ENCODE measurements at regions not wholly inside any gene's neighbourhood (a gene's known extent, or its start where the extent isn't known, plus 50 kb on each side); places are given as distances from the start of the nearest gene placed in this dataset.

DNA sequence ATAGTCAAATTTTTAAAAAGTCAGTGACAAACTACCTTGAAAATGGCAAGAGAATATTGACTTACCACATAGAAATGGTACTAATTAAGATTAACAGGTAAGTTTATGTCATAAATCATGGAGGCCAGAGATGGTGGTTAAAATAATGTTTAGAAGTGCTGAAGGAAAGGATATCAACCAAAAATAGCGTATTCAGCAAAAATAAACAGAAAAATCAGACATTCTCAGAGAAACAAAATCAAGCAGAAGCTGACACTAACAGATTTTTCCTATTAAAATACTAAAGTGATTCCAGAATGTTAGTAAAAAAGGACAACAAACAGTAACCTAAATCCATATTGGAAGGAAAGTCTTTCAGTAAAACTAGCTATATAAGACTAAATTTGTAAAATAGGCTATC is 959.9 kb upstream of the CDH10 start:
- TF ChIP-seq, protein P1, sequence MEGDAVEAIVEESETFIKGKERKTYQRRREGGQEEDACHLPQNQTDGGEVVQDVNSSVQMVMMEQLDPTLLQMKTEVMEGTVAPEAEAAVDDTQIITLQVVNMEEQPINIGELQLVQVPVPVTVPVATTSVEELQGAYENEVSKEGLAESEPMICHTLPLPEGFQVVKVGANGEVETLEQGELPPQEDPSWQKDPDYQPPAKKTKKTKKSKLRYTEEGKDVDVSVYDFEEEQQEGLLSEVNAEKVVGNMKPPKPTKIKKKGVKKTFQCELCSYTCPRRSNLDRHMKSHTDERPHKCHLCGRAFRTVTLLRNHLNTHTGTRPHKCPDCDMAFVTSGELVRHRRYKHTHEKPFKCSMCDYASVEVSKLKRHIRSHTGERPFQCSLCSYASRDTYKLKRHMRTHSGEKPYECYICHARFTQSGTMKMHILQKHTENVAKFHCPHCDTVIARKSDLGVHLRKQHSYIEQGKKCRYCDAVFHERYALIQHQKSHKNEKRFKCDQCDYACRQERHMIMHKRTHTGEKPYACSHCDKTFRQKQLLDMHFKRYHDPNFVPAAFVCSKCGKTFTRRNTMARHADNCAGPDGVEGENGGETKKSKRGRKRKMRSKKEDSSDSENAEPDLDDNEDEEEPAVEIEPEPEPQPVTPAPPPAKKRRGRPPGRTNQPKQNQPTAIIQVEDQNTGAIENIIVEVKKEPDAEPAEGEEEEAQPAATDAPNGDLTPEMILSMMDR (IDR thresholded peaks at IDR 0.05) = no peak
- H3K36me3 ChIP-seq (ENCODE audit: insufficient read depth, low read length) = no peaks in the 10 kb centered on the region
- no peak overlapping the region for H3K4me3 ChIP-seq (ENCODE audit: low read length)
- peaks cover 18% of the 10 kb centered on the region for H3K9me3 Mint-ChIP-seq
- no peak overlapping the region for H3K27ac ChIP-seq (ENCODE audit: low read depth in 1 of 2, low read length in 2 of 2)
- H3K27me3 ChIP-seq (ENCODE audit: control insufficient read depth in 1 of 2, insufficient read depth in 2 of 2, low read length in 2 of 2) = no peaks in the 10 kb centered on the region
- no peaks in the 10 kb centered on the region for H3K4me1 Mint-ChIP-seq (ENCODE audit: low read depth)
- POLR2A ChIA-PET = no interaction called here
- CTCF ChIA-PET = no interaction called here
- DNase-seq (no peak), ATAC-seq (ENCODE audit: poor library complexity) (no peak)
- no peaks in the 10 kb centered on the region for H3K4me1 ChIP-seq (ENCODE audit: insufficient read depth, low read length)
- intact Hi-C loops (cut with DNase I, micrococcal nuclease) = no loop called here
- no peaks in the 10 kb centered on the region for H3K36me3 Mint-ChIP-seq (ENCODE audit: low read depth)
- H3K27me3 Mint-ChIP-seq = no peaks in the 10 kb centered on the region
- peaks cover 6 to 12% of the 10 kb centered on the region in 2 experiments for H3K9me3 ChIP-seq (ENCODE audit: control insufficient read depth in 1 of 2, insufficient read depth in 1 of 2, low read length in 2 of 2)
- no peak overlapping the region for H3K4me3 Mint-ChIP-seq
- no peak overlapping the region for H3K27ac Mint-ChIP-seq

GRCh38 chr5:25579111-25579510 is 934.3 kb upstream of the CDH10 start:
- Mint-ChIP-seq H3K27me3 (no peaks in the 10 kb centered on the region), H3K4me3 (no peak overlapping the region), H3K4me1 (ENCODE audit: low read depth) (no peaks in the 10 kb centered on the region), H3K27ac (no peak overlapping the region), H3K9me3 (peaks cover 4% of the 10 kb centered on the region), H3K36me3 (ENCODE audit: low read depth) (no peaks in the 10 kb centered on the region)
- ChIA-PET CTCF (no interaction called here), POLR2A (no interaction called here)
- TF ChIP-seq, protein P1 (IDR thresholded peaks at IDR 0.05) = no peak
- Histone ChIP-seq H3K27ac (ENCODE audit: low read depth in 1 of 2, low read length in 2 of 2) (no peak overlapping the region), H3K36me3 (ENCODE audit: insufficient read depth, low read length) (no peaks in the 10 kb centered on the region), H3K9me3 (ENCODE audit: control insufficient read depth in 1 of 2, insufficient read depth in 1 of 2, low read length in 2 of 2) (peaks cover 0 to 5% of the 10 kb centered on the region in 2 experiments), H3K4me3 (ENCODE audit: low read length) (no peak overlapping the region), H3K4me1 (ENCODE audit: insufficient read depth, low read length) (no peaks in the 10 kb centered on the region), H3K27me3 (ENCODE audit: control insufficient read depth in 1 of 2, insufficient read depth in 2 of 2, low read length in 2 of 2) (no peaks in the 10 kb centered on the region)
- DNase-seq = no peak
- no peak for ATAC-seq (ENCODE audit: poor library complexity)
- intact Hi-C loops (cut with DNase I, micrococcal nuclease) = no loop called here

DNA sequence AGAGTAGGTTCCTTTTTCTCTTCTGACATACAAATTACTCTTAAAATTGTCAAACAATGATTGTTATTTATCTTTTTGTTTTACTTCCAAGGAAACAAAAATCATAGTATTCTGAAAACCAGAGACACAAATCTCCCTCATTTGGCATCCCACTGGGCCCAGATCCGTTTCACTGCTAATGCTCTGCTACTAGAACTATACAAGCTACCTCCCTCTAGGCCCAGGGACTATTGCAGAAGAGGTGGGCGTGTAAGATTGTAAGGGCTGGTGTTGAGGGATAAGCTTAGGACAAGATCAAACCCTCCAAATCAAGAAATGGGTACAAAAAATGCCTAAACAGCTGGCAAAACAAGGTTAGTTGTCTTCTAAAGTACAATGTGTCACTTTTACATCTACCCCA is 928.9 kb upstream of the CDH10 start:
- ATAC-seq (ENCODE audit: poor library complexity) (no peak), DNase-seq (no peak)
- Histone ChIP-seq H3K27ac (ENCODE audit: low read depth in 1 of 2, low read length in 2 of 2) (no peak overlapping the region), H3K27me3 (ENCODE audit: control insufficient read depth in 1 of 2, insufficient read depth in 2 of 2, low read length in 2 of 2) (no peaks in the 10 kb centered on the region), H3K9me3 (ENCODE audit: control insufficient read depth in 1 of 2, insufficient read depth in 1 of 2, low read length in 2 of 2) (peaks cover 0 to 5% of the 10 kb centered on the region in 2 experiments), H3K36me3 (ENCODE audit: insufficient read depth, low read length) (no peaks in the 10 kb centered on the region), H3K4me1 (ENCODE audit: insufficient read depth, low read length) (no peaks in the 10 kb centered on the region), H3K4me3 (ENCODE audit: low read length) (no peak overlapping the region)
- H3K27me3 Mint-ChIP-seq = no peaks in the 10 kb centered on the region
- TF ChIP-seq, protein P1 (IDR thresholded peaks at IDR 0.05) = no peak
- no peak overlapping the region for H3K27ac Mint-ChIP-seq
- intact Hi-C loops (cut with DNase I, micrococcal nuclease) = no loop called here
- peaks cover 11% of the 10 kb centered on the region for H3K9me3 Mint-ChIP-seq
- H3K36me3 Mint-ChIP-seq (ENCODE audit: low read depth) = no peaks in the 10 kb centered on the region
- ChIA-PET POLR2A (no interaction called here), CTCF (no interaction called here)
- no peak overlapping the region for H3K4me3 Mint-ChIP-seq
- H3K4me1 Mint-ChIP-seq (ENCODE audit: low read depth) = no peaks in the 10 kb centered on the region

All from CD4-positive, alpha-beta T cell (primary cell).